WTC11 (cell line): ENCODE measurements at regions not wholly inside any gene's neighbourhood (a gene's known extent, or its start where the extent isn't known, plus 50 kb on each side); places are given as distances from the start of the nearest gene placed in this dataset.

Source experiments
- ATAC-seq: fragments of 200-7000 bp; cut with Tn5 transposase; 2 replicates; pipeline ENCODE4 v1.10.0; 2021; ENCODE audit warnings: mild to moderate bottlenecking, moderate library complexity
- CTCF ChIA-PET: fragments of 300-600 bp; sonication (Branson Sonifier 250); formaldehyde crosslinking; loops from one replicate; lab custom pipeline; 2021; ENCODE audit warnings: antibody characterized with exemption; lab: Charles Lee
- POLR2A ChIA-PET: fragments of 350-600 bp; sonication (Branson Sonifier 250); formaldehyde crosslinking; loops from one replicate; lab custom pipeline; 2021; ENCODE audit warnings: antibody characterized with exemption; lab: Charles Lee
- DNase-seq: peaks from one replicate; pipeline ENCODE4 v3.0.0; 2021; ENCODE audit warnings: low spot score
- H3K27ac Mint-ChIP-seq: 2 replicates; pipeline ENCODE4 v1.8.0; 2021; ENCODE audit warnings: mixed read lengths
- H3K27me3 Mint-ChIP-seq: 2 replicates; pipeline ENCODE4 v1.8.0; 2021; ENCODE audit warnings: low read depth, mild to moderate bottlenecking, moderate library complexity, mixed read lengths
- H3K36me3 Mint-ChIP-seq: 2 replicates; pipeline ENCODE4 v1.8.0; 2021; ENCODE audit warnings: mixed read lengths
- H3K4me1 Mint-ChIP-seq: 2 replicates; pipeline ENCODE4 v1.8.0; 2022; ENCODE audit warnings: mixed read lengths
- H3K4me3 Mint-ChIP-seq: 2 replicates; pipeline ENCODE4 v1.8.0; 2021; ENCODE audit warnings: mild to moderate bottlenecking, moderate library complexity, mixed read lengths
- H3K9me3 Mint-ChIP-seq: 2 replicates; pipeline ENCODE4 v1.8.0; 2021; ENCODE audit warnings: mixed read lengths
- AFF4 ChIP-seq: sonication (generic); formaldehyde crosslinking; IDR thresholded peaks from 2 replicates; pipeline ENCODE4 v1.8.1; 2023; ENCODE audit warnings: mild to moderate bottlenecking, missing genetic modification reagents, borderline replicate concordance
- ATF1 ChIP-seq: sonication (generic); formaldehyde crosslinking; IDR thresholded peaks from 2 replicates; pipeline ENCODE4 v1.8.1; 2023; ENCODE audit warnings: mild to moderate bottlenecking, moderate library complexity, missing genetic modification reagents
- ATF2 ChIP-seq: sonication (generic); formaldehyde crosslinking; IDR thresholded peaks from 2 replicates; pipeline ENCODE4 v1.8.1; 2022; ENCODE audit warnings: low read depth, missing genetic modification reagents, borderline replicate concordance
- CTCF ChIP-seq: fragments of 200-600 bp; IDR thresholded peaks from 2 replicates; pipeline ENCODE4 v1.8.0; 2022; ENCODE audit warnings: antibody characterized with exemption
- E2F4 ChIP-seq: sonication (generic); formaldehyde crosslinking; IDR thresholded peaks from 2 replicates; pipeline ENCODE4 v1.8.1; 2022; ENCODE audit warnings: low read depth, mild to moderate bottlenecking, moderate library complexity, missing genetic modification reagents, borderline replicate concordance
- EMX1 ChIP-seq: fragments of 250-450 bp; sonication (Bioruptor Pico); IDR thresholded peaks from 2 replicates; pipeline ENCODE4 v1.8.0; 2021; ENCODE audit warnings: mild to moderate bottlenecking
- FOXK1 ChIP-seq: sonication (generic); formaldehyde crosslinking; IDR thresholded peaks from 2 replicates; pipeline ENCODE4 v1.8.0; 2022; ENCODE audit warnings: mild to moderate bottlenecking, moderate library complexity, missing genetic modification reagents
- JUN ChIP-seq: sonication (generic); formaldehyde crosslinking; IDR thresholded peaks from 2 replicates; pipeline ENCODE4 v1.8.0; 2023; ENCODE audit warnings: mild to moderate bottlenecking, missing genetic modification reagents
- MXD4 ChIP-seq: fragments of 250-450 bp; sonication (Bioruptor Pico); IDR thresholded peaks from 2 replicates; pipeline ENCODE4 v1.8.0; 2021; ENCODE audit warnings: mild to moderate bottlenecking, moderate library complexity, borderline replicate concordance
- NFATC4 ChIP-seq: fragments of 250-450 bp; sonication (Bioruptor Pico); IDR thresholded peaks from 2 replicates; pipeline ENCODE4 v1.9.0; 2021; ENCODE audit warnings: mild to moderate bottlenecking
- NR2C2 ChIP-seq: sonication (generic); formaldehyde crosslinking; IDR thresholded peaks from 2 replicates; pipeline ENCODE4 v1.8.0; 2022; ENCODE audit warnings: mild to moderate bottlenecking, missing genetic modification reagents
- PRRX2 ChIP-seq: fragments of 250-450 bp; sonication (Bioruptor Pico); IDR thresholded peaks from 2 replicates; pipeline ENCODE4 v1.8.0; 2021; ENCODE audit warnings: mild to moderate bottlenecking
- RORB ChIP-seq: fragments of 250-450 bp; sonication (Bioruptor Pico); IDR thresholded peaks from 2 replicates; pipeline ENCODE4 v1.9.0; 2021; ENCODE audit warnings: mild to moderate bottlenecking
- TEAD1 ChIP-seq: sonication (generic); formaldehyde crosslinking; IDR thresholded peaks from 2 replicates; pipeline ENCODE4 v1.8.0; 2022; ENCODE audit warnings: mild to moderate bottlenecking, missing genetic modification reagents
- TEAD4 ChIP-seq: sonication (generic); formaldehyde crosslinking; IDR thresholded peaks from 2 replicates; pipeline ENCODE4 v1.8.0; 2022; ENCODE audit warnings: mild to moderate bottlenecking, missing genetic modification reagents
- ZMAT4 ChIP-seq: fragments of 250-450 bp; sonication (Bioruptor Pico); IDR thresholded peaks from 2 replicates; pipeline ENCODE4 v1.9.0; 2021; ENCODE audit warnings: mild to moderate bottlenecking
- ZNF396 ChIP-seq: fragments of 250-450 bp; sonication (Bioruptor Pico); IDR thresholded peaks from 2 replicates; pipeline ENCODE4 v1.8.0; 2021; ENCODE audit warnings: mild to moderate bottlenecking, moderate library complexity, borderline replicate concordance
- ZNF671 ChIP-seq: fragments of 250-450 bp; sonication (Bioruptor Pico); IDR thresholded peaks from 2 replicates; pipeline ENCODE4 v1.8.0; 2021; ENCODE audit warnings: mild to moderate bottlenecking
- TF ChIP-seq, protein P1 (sequence below): fragments of 250-450 bp; sonication (Bioruptor Pico); IDR thresholded peaks from 2 replicates; pipeline ENCODE4 v1.9.0; 2021; ENCODE audit warnings: moderate library complexity, mild to moderate bottlenecking, inconsistent platforms, borderline replicate concordance
- TF ChIP-seq, protein P2 (sequence below): sonication (generic); formaldehyde crosslinking; IDR thresholded peaks from 2 replicates; pipeline ENCODE4 v1.8.1; 2023; ENCODE audit warnings: mild to moderate bottlenecking, moderate library complexity, missing genetic modification reagents
- TF ChIP-seq, protein P3 (sequence below): fragments of 250-450 bp; sonication (Bioruptor Pico); IDR thresholded peaks from 2 replicates; pipeline ENCODE4 v1.8.0; 2021; ENCODE audit warnings: mild to moderate bottlenecking
- TF ChIP-seq, protein P4 (sequence below): sonication (generic); formaldehyde crosslinking; IDR thresholded peaks from 2 replicates; pipeline ENCODE4 v1.8.1; 2023; ENCODE audit warnings: mild to moderate bottlenecking, missing genetic modification reagents

DNA sequence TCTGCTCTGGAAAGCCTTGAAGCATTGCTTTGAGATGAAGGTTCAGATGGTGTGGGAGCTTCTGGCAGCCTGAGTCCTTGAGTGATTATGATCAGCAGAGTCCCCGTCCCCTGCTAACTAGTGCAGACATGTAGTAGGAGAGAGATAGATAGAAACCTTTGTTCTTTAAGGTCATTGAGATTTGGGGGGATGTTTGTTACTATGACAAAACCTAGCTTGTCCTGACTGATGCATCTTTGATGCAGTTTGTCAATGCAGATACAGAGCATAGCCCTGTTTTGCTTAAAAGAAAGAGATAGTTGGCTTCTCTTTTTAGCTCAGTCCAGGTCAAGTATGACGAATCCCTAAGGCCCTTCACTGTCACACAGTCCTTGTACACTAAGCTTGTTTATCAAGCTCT is 274.6 kb upstream of the DPP10 start (continued):
- TF ChIP-seq FOXK1 (CRISPR knock-in tag) = no peak
- no peak for TF ChIP-seq TEAD1 (CRISPR knock-in tag)
- TF ChIP-seq ATF1 (CRISPR knock-in tag) = no peak

- peaks cover 3% of the 10 kb centered on the region; the same call in 1 of the 2 replicates for H3K27me3 Mint-ChIP-seq
- H3K36me3 Mint-ChIP-seq = peaks cover 19% of the 10 kb centered on the region
- peaks cover 64% of the 10 kb centered on the region for H3K9me3 Mint-ChIP-seq
- ATAC-seq (no peak), DNase-seq (no peak)
- TF ChIP-seq AFF4 (CRISPR knock-in tag) (no peak), CTCF (no peak), ZNF671 (CRISPR knock-in tag) (no peak), RORB (CRISPR knock-in tag) (no peak), NFATC4 (CRISPR knock-in tag) (no peak), E2F4 (CRISPR knock-in tag) (no peak), MXD4 (CRISPR knock-in tag) (no peak), ZMAT4 (no peak), ZNF396 (no peak), PRRX2 (no peak)
- TF ChIP-seq, protein P1, sequence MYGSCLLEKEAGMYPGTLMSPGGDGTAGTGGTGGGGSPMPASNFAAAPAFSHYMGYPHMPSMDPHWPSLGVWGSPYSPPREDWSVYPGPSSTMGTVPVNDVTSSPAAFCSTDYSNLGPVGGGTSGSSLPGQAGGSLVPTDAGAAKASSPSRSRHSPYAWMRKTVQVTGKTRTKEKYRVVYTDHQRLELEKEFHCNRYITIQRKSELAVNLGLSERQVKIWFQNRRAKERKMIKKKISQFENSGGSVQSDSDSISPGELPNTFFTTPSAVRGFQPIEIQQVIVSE = no peak
- H3K27ac Mint-ChIP-seq = no peak overlapping the region
- POLR2A ChIA-PET = no interaction called here
- CTCF ChIA-PET = no interaction called here
- H3K4me1 Mint-ChIP-seq = no peaks in the 10 kb centered on the region
- no peak overlapping the region for H3K4me3 Mint-ChIP-seq
Measured at GRCh38 chr2:114170070-114170469, 272.4 kb upstream of the DPP10 start.

- Mint-ChIP-seq H3K27me3 (peaks cover under 1% of the 10 kb centered on the region; the same call in 1 of the 2 replicates), H3K4me3 (no peak overlapping the region), H3K4me1 (no peaks in the 10 kb centered on the region), H3K27ac (no peak overlapping the region), H3K9me3 (peaks cover 54% of the 10 kb centered on the region), H3K36me3 (peaks cover 6% of the 10 kb centered on the region)
- POLR2A ChIA-PET = no interaction called here
- no peak for DNase-seq
- CTCF ChIA-PET = no interaction called here
- no peak for ATAC-seq
- no peak for TF ChIP-seq TEAD4 (CRISPR knock-in tag)
- TF ChIP-seq, protein P2, sequence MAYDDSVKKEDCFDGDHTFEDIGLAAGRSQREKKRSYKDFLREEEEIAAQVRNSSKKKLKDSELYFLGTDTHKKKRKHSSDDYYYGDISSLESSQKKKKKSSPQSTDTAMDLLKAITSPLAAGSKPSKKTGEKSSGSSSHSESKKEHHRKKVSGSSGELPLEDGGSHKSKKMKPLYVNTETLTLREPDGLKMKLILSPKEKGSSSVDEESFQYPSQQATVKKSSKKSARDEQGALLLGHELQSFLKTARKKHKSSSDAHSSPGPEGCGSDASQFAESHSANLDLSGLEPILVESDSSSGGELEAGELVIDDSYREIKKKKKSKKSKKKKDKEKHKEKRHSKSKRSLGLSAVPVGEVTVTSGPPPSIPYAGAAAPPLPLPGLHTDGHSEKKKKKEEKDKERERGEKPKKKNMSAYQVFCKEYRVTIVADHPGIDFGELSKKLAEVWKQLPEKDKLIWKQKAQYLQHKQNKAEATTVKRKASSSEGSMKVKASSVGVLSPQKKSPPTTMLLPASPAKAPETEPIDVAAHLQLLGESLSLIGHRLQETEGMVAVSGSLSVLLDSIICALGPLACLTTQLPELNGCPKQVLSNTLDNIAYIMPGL = no peak
- no peak for TF ChIP-seq TEAD1 (CRISPR knock-in tag)
- no peak for TF ChIP-seq JUN (CRISPR knock-in tag)
- TF ChIP-seq, protein P3, sequence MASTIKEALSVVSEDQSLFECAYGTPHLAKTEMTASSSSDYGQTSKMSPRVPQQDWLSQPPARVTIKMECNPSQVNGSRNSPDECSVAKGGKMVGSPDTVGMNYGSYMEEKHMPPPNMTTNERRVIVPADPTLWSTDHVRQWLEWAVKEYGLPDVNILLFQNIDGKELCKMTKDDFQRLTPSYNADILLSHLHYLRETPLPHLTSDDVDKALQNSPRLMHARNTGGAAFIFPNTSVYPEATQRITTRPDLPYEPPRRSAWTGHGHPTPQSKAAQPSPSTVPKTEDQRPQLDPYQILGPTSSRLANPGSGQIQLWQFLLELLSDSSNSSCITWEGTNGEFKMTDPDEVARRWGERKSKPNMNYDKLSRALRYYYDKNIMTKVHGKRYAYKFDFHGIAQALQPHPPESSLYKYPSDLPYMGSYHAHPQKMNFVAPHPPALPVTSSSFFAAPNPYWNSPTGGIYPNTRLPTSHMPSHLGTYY = no peak
- TF ChIP-seq, protein P4, sequence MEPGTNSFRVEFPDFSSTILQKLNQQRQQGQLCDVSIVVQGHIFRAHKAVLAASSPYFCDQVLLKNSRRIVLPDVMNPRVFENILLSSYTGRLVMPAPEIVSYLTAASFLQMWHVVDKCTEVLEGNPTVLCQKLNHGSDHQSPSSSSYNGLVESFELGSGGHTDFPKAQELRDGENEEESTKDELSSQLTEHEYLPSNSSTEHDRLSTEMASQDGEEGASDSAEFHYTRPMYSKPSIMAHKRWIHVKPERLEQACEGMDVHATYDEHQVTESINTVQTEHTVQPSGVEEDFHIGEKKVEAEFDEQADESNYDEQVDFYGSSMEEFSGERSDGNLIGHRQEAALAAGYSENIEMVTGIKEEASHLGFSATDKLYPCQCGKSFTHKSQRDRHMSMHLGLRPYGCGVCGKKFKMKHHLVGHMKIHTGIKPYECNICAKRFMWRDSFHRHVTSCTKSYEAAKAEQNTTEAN (CRISPR knock-in tag) = no peak
- no peak for TF ChIP-seq NR2C2 (CRISPR knock-in tag)
- TF ChIP-seq RORB (CRISPR knock-in tag) = no peak
- no peak for TF ChIP-seq ATF2 (CRISPR knock-in tag)
- TF ChIP-seq EMX1 (CRISPR knock-in tag) = no peak
Measured at GRCh38 chr2:114175507-114175906, 266.9 kb upstream of the DPP10 start.
